GM23338 (cell line): ENCODE measurements at regions not wholly inside any gene's neighbourhood (a gene's known extent, or its start where the extent isn't known, plus 50 kb on each side); places are given as distances from the start of the nearest gene placed in this dataset.

ENCODE experiments used
- ATAC-seq: fragments of 200-7000 bp; cut with Tn5 transposase; 3 replicates; pipeline ENCODE4 v1.9.1; 2020
- DNase-seq: peaks from one replicate; pipeline ENCODE4 v3.0.0-alpha.2; 2015; ENCODE audit warnings: low spot score
- H2AFZ ChIP-seq: fragments of 200-600 bp; sonication (generic); 2 replicates; pipeline ENCODE4 v1.8.0; 2016; ENCODE audit warnings: antibody characterized with exemption, mild to moderate bottlenecking, moderate library complexity
- H3F3A ChIP-seq: fragments of 200-600 bp; sonication (generic); replicated peaks from 2 replicates; pipeline ENCODE4 v1.8.0; 2017; ENCODE audit warnings: antibody characterized with exemption, mixed run types, low read depth
- H3K27ac ChIP-seq: fragments of 200-600 bp; sonication (generic); 2 replicates; pipeline ENCODE4 v1.6.1; 2016; ENCODE audit warnings: low read depth
- H3K27me3 ChIP-seq: fragments of 200-600 bp; sonication (generic); 2 replicates; pipeline ENCODE4 v1.8.0; 2016; ENCODE audit warnings: mild to moderate bottlenecking, mixed run types, moderate library complexity; ENCODE audit not compliant: insufficient read depth
- H3K36me3 ChIP-seq: fragments of 200-600 bp; sonication (generic); 2 replicates; pipeline ENCODE4 v1.8.0; 2016; ENCODE audit warnings: mild to moderate bottlenecking; ENCODE audit not compliant: insufficient read depth
- H3K4me1 ChIP-seq: fragments of 200-600 bp; sonication (generic); 2 replicates; pipeline ENCODE4 v1.8.0; 2016; ENCODE audit warnings: mild to moderate bottlenecking, moderate library complexity; ENCODE audit not compliant: insufficient read depth
- H3K4me2 ChIP-seq: fragments of 200-600 bp; sonication (generic); 2 replicates; pipeline ENCODE4 v1.7.1; 2017; ENCODE audit warnings: mixed run types
- H3K4me3 ChIP-seq: fragments of 200-600 bp; sonication (generic); 2 replicates; pipeline ENCODE4 v1.6.1; 2016; ENCODE audit warnings: mixed run types
- H3K79me2 ChIP-seq: fragments of 200-600 bp; sonication (generic); replicated peaks from 2 replicates; pipeline ENCODE4 v1.8.0; 2017; ENCODE audit warnings: mild to moderate bottlenecking; ENCODE audit not compliant: insufficient read depth
- H3K9me2 ChIP-seq: fragments of 200-600 bp; sonication (generic); 2 replicates; pipeline ENCODE4 v1.8.0; 2017; ENCODE audit not compliant: insufficient read depth
- H4K20me1 ChIP-seq: fragments of 200-600 bp; sonication (generic); replicated peaks from 2 replicates; pipeline ENCODE4 v1.8.0; 2017; ENCODE audit warnings: mild to moderate bottlenecking; ENCODE audit not compliant: insufficient read depth
- H3K27ac Mint-ChIP-seq: 2 replicates; pipeline ENCODE4 v1.8.0; 2020; ENCODE audit warnings: inconsistent platforms, mild to moderate bottlenecking, moderate library complexity, mixed read lengths
- H3K27me3 Mint-ChIP-seq: 3 replicates; pipeline ENCODE4 v1.8.0; 2022; ENCODE audit warnings: low read depth, mild to moderate bottlenecking, moderate library complexity, mixed read lengths, inconsistent platforms; ENCODE audit not compliant: insufficient read depth, poor library complexity
- H3K36me3 Mint-ChIP-seq: 3 replicates; pipeline ENCODE4 v1.8.0; 2021; ENCODE audit warnings: low read depth, mild to moderate bottlenecking, inconsistent platforms, moderate library complexity, mixed read lengths
- H3K4me1 Mint-ChIP-seq: 3 replicates; pipeline ENCODE4 v1.8.0; 2020; ENCODE audit warnings: mild to moderate bottlenecking, inconsistent platforms, mixed read lengths
- H3K4me3 Mint-ChIP-seq: 3 replicates; pipeline ENCODE4 v1.8.0; 2021; ENCODE audit warnings: moderate library complexity, mild to moderate bottlenecking, inconsistent platforms, mixed read lengths
- H3K9me3 Mint-ChIP-seq: 3 replicates; pipeline ENCODE4 v1.8.0; 2020; ENCODE audit warnings: moderate library complexity, mild to moderate bottlenecking, inconsistent platforms, mixed read lengths
- CREB1 ChIP-seq: fragments of 250-450 bp; sonication (Bioruptor Pico); IDR thresholded peaks from 2 replicates; pipeline ENCODE4 v1.5.0; 2020; ENCODE audit warnings: low read depth, mild to moderate bottlenecking, moderate library complexity
- EZH2 ChIP-seq: fragments of 200-600 bp; sonication (generic); IDR thresholded peaks from one replicate; pipeline ENCODE4 v1.8.0; 2017; ENCODE audit warnings: antibody characterized with exemption, mild to moderate bottlenecking, low read depth; ENCODE audit not compliant: unreplicated experiment
- EZH2phosphoT487 ChIP-seq: fragments of 200-600 bp; sonication (generic); IDR thresholded peaks from one replicate; pipeline ENCODE4 v1.8.1; 2018; ENCODE audit warnings: antibody characterized with exemption; ENCODE audit not compliant: unreplicated experiment
- JUNB ChIP-seq: IDR thresholded peaks from one replicate; pipeline ENCODE4 v1.6.1; 2016; ENCODE audit warnings: antibody characterized with exemption; ENCODE audit not compliant: unreplicated experiment
- NANOG ChIP-seq: IDR thresholded peaks from 2 replicates; pipeline ENCODE4 v1.6.1; 2016; ENCODE audit warnings: antibody characterized with exemption, borderline replicate concordance
- POLR2AphosphoS5 ChIP-seq: IDR thresholded peaks from 2 replicates; pipeline ENCODE4 v1.6.1; 2016; ENCODE audit warnings: antibody characterized with exemption, low read depth
- REST ChIP-seq: IDR thresholded peaks from one replicate; pipeline ENCODE4 v1.6.1; 2018; ENCODE audit warnings: antibody characterized with exemption; ENCODE audit not compliant: unreplicated experiment
- STAT1 ChIP-seq: IDR thresholded peaks from one replicate; pipeline ENCODE4 v1.6.1; 2016; ENCODE audit warnings: antibody characterized with exemption; ENCODE audit not compliant: unreplicated experiment
- ZNF114 ChIP-seq: fragments of 250-450 bp; sonication (Bioruptor Pico); IDR thresholded peaks from 2 replicates; pipeline ENCODE4 v1.5.0; 2020; ENCODE audit warnings: mild to moderate bottlenecking, moderate library complexity
- TF ChIP-seq, protein P1 (sequence below): fragments of 250-450 bp; sonication (Bioruptor Pico); IDR thresholded peaks from 2 replicates; pipeline ENCODE4 v1.5.0; 2020; ENCODE audit warnings: mild to moderate bottlenecking, moderate library complexity
- TF ChIP-seq, protein P2 (sequence below): IDR thresholded peaks from 2 replicates; pipeline ENCODE4 v1.6.1; 2016; ENCODE audit warnings: antibody characterized with exemption

DNA sequence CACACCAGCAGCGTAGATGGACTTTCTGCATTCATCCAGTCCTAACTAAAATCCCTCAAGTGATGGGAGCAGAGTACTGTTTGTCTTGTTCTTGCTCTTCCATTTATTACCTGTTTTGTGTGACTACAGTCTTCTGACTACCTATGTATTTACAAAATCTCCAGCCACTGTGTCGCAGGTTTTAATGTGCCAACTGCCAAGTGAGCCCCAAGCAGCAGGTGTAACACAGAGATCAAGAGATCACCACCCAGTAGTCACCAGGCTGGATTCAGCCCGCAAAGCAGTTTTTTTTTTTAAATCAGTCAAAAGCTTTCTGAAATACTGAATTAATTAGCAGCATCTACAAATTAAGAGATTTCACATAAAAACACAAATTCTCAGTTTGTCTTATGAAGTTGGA, 724.1 kb upstream of the USP15 start (continued):
- TF ChIP-seq REST (no peak), JUNB (no peak)

- Histone ChIP-seq H4K20me1 (no peaks in the 10 kb centered on the region), H3K9me2 (0 out of 2 replicates have a peak, but pooled peaks cover 3% of the 10 kb centered on the region), H3K79me2 (no peaks in the 10 kb centered on the region), H2AFZ (0 out of 2 replicates have a peak overlapping the region, but pooled peaks have one; percentile 0), H3K4me2 (no peak overlapping the region), H3F3A (no peaks in the 10 kb centered on the region), H3K4me1 (no peaks in the 10 kb centered on the region), H3K27ac (no peak overlapping the region), H3K36me3 (no peaks in the 10 kb centered on the region), H3K27me3 (no peaks in the 10 kb centered on the region), H3K4me3 (no peak overlapping the region)
- H3K36me3 Mint-ChIP-seq = no peaks in the 10 kb centered on the region
- H3K9me3 Mint-ChIP-seq = no peaks in the 10 kb centered on the region
- no peak overlapping the region for H3K27ac Mint-ChIP-seq
- no peak for ATAC-seq
- no peaks in the 10 kb centered on the region for H3K4me1 Mint-ChIP-seq
- no peaks in the 10 kb centered on the region for H3K27me3 Mint-ChIP-seq
- H3K4me3 Mint-ChIP-seq = no peak overlapping the region
- no peak for DNase-seq
- TF ChIP-seq NANOG (no peak), POLR2AphosphoS5 (no peak), CREB1 (CRISPR knock-in tag) (no peak), EZH2 (no peak), JUNB (no peak), EZH2phosphoT487 (no peak), STAT1 (no peak), ZNF114 (CRISPR knock-in tag) (no peak), REST (no peak)
- TF ChIP-seq, protein P1, sequence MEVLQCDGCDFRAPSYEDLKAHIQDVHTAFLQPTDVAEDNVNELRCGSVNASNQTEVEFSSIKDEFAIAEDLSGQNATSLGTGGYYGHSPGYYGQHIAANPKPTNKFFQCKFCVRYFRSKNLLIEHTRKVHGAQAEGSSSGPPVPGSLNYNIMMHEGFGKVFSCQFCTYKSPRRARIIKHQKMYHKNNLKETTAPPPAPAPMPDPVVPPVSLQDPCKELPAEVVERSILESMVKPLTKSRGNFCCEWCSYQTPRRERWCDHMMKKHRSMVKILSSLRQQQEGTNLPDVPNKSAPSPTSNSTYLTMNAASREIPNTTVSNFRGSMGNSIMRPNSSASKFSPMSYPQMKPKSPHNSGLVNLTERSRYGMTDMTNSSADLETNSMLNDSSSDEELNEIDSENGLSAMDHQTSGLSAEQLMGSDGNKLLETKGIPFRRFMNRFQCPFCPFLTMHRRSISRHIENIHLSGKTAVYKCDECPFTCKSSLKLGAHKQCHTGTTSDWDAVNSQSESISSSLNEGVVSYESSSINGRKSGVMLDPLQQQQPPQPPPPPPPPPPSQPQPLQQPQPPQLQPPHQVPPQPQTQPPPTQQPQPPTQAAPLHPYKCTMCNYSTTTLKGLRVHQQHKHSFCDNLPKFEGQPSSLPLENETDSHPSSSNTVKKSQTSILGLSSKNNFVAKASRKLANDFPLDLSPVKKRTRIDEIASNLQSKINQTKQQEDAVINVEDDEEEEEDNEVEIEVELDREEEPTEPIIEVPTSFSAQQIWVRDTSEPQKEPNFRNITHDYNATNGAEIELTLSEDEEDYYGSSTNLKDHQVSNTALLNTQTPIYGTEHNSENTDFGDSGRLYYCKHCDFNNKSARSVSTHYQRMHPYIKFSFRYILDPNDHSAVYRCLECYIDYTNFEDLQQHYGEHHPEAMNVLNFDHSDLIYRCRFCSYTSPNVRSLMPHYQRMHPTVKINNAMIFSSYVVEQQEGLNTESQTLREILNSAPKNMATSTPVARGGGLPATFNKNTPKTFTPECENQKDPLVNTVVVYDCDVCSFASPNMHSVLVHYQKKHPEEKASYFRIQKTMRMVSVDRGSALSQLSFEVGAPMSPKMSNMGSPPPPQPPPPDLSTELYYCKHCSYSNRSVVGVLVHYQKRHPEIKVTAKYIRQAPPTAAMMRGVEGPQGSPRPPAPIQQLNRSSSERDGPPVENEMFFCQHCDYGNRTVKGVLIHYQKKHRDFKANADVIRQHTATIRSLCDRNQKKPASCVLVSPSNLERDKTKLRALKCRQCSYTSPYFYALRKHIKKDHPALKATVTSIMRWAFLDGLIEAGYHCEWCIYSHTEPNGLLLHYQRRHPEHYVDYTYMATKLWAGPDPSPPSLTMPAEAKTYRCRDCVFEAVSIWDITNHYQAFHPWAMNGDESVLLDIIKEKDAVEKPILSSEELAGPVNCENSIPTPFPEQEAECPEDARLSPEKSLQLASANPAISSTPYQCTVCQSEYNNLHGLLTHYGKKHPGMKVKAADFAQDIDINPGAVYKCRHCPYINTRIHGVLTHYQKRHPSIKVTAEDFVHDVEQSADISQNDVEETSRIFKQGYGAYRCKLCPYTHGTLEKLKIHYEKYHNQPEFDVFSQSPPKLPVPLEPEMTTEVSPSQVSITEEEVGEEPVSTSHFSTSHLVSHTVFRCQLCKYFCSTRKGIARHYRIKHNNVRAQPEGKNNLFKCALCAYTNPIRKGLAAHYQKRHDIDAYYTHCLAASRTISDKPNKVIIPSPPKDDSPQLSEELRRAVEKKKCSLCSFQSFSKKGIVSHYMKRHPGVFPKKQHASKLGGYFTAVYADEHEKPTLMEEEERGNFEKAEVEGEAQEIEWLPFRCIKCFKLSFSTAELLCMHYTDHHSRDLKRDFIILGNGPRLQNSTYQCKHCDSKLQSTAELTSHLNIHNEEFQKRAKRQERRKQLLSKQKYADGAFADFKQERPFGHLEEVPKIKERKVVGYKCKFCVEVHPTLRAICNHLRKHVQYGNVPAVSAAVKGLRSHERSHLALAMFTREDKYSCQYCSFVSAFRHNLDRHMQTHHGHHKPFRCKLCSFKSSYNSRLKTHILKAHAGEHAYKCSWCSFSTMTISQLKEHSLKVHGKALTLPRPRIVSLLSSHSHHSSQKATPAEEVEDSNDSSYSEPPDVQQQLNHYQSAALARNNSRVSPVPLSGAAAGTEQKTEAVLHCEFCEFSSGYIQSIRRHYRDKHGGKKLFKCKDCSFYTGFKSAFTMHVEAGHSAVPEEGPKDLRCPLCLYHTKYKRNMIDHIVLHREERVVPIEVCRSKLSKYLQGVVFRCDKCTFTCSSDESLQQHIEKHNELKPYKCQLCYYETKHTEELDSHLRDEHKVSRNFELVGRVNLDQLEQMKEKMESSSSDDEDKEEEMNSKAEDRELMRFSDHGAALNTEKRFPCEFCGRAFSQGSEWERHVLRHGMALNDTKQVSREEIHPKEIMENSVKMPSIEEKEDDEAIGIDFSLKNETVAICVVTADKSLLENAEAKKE (CRISPR knock-in tag) = no peak
- TF ChIP-seq, protein P2, sequence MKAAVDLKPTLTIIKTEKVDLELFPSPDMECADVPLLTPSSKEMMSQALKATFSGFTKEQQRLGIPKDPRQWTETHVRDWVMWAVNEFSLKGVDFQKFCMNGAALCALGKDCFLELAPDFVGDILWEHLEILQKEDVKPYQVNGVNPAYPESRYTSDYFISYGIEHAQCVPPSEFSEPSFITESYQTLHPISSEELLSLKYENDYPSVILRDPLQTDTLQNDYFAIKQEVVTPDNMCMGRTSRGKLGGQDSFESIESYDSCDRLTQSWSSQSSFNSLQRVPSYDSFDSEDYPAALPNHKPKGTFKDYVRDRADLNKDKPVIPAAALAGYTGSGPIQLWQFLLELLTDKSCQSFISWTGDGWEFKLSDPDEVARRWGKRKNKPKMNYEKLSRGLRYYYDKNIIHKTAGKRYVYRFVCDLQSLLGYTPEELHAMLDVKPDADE = no peak
These were observed 723.7 kb upstream of the USP15 start for GRCh38 chr12:61536525-61536924.
